GM12874 (cell line): ENCODE measurements at regions not wholly inside any gene's neighbourhood (a gene's known extent, or its start where the extent isn't known, plus 50 kb on each side); places are given as distances from the start of the nearest gene placed in this dataset.

Experiments
- CTCF ChIP-seq: IDR thresholded peaks from 2 replicates; pipeline ENCODE4 v1.5.1; 2011; ENCODE audit warnings: low read depth, mild to moderate bottlenecking, control low read depth, low read length, moderate library complexity; ENCODE audit not compliant: insufficient read depth

GRCh38 chr9:36739373-36740116, 166.8 kb downstream of the MELK start:
- TF ChIP-seq CTCF: no peak

- TF ChIP-seq CTCF: no peak
These were observed 169.6 kb downstream of the MELK start for GRCh38 chr9:36742264-36742663.

- TF ChIP-seq CTCF: no peak
These were observed 172.0 kb downstream of the MELK start for GRCh38 chr9:36744678-36745077.

GRCh38 chr9:36745977-36746376, 173.3 kb downstream of the MELK start:
- TF ChIP-seq CTCF: no peak

GRCh38 chr9:36746415-36746814, 173.7 kb downstream of the MELK start:
- TF ChIP-seq CTCF: no peak

- TF ChIP-seq CTCF: no peak
These were observed 175.7 kb downstream of the MELK start for GRCh38 chr9:36748322-36748899.

- no peak for TF ChIP-seq CTCF
These were observed 176.8 kb downstream of the MELK start for GRCh38 chr9:36749461-36749860.
